A549 (cell line): ENCODE measurements at regions not wholly inside any gene's neighbourhood (a gene's known extent, or its start where the extent isn't known, plus 50 kb on each side); places are given as distances from the start of the nearest gene placed in this dataset.

Source experiments
- ATAC-seq, 2 experiments: fragments of 200-7000 bp in 1 of 2; fragments of >200 bp in 1 of 2; cut with Nextera tagmentation in 1 of 2; cut with Tn5 transposase in 1 of 2; 3 replicates each; pipeline versions ENCODE4 v1.8.0 to v1.9.1; 2018 to 2020; ENCODE audit warnings: mild to moderate bottlenecking in 1 of 2, moderate library complexity in 1 of 2
- CTCF ChIA-PET: fragments of 300-600 bp; sonication (Branson Sonifier 250); formaldehyde crosslinking; extraction: SDS; loops from one replicate; lab custom pipeline; 2021; ENCODE audit warnings: antibody characterized with exemption, inconsistent platforms; lab: Yijun Ruan, JAX
- POLR2A ChIA-PET: fragments of 350-600 bp; formaldehyde crosslinking; extraction: SDS; loops from one replicate; lab custom pipeline; 2021; ENCODE audit warnings: antibody characterized with exemption, inconsistent platforms; lab: Yijun Ruan, JAX
- DNase-seq, 2 experiments: peaks; one replicate each; pipeline versions ENCODE4 v3.0.0 to v3.0.0-alpha.2; 2011 to 2016; ENCODE audit warnings: low read depth in 1 of 2, low spot score in 1 of 2
- FAIRE-seq: peaks from 2 replicates; lab custom pipeline; 2011; peaks lifted over from hg19 to GRCh38; lab: Jason Lieb, UNC
- H3K27ac ChIP-seq, 2 experiments: fragments of >200 bp; sonication (Bioruptor Twin); formaldehyde crosslinking; 3 replicates each; pipeline ENCODE4 v1.5.1; 2016 to 2017
- H3K4me1 ChIP-seq: fragments of >200 bp; sonication (Bioruptor Twin); formaldehyde crosslinking; 3 replicates; pipeline ENCODE4 v1.6.1; 2016
- H3K4me2 ChIP-seq: fragments of >200 bp; sonication (Bioruptor Twin); formaldehyde crosslinking; 3 replicates; pipeline ENCODE4 v1.6.1; 2016
- H3K4me3 ChIP-seq: fragments of >200 bp; sonication (Bioruptor Twin); formaldehyde crosslinking; 3 replicates; pipeline ENCODE4 v1.5.1; 2016
- H3K9me3 ChIP-seq: fragments of >200 bp; sonication (Bioruptor Twin); formaldehyde crosslinking; 3 replicates; pipeline ENCODE4 v1.6.1; 2016
- CHD2 ChIP-seq: fragments of 150-350 bp; IDR thresholded peaks from 2 replicates; pipeline ENCODE4 v1.6.1; 2014; ENCODE audit warnings: low read length; ENCODE audit not compliant: partially characterized antibody
- EHMT2 ChIP-seq: fragments of 200-600 bp; sonication (generic); IDR thresholded peaks from 2 replicates; pipeline ENCODE4 v1.6.1; 2016; ENCODE audit warnings: antibody characterized with exemption, low read depth, mild to moderate bottlenecking, moderate library complexity
- FOSB ChIP-seq: fragments of 250-450 bp; sonication (Bioruptor Pico); IDR thresholded peaks from 2 replicates; pipeline ENCODE4 v1.5.0; 2020; ENCODE audit warnings: mild to moderate bottlenecking, moderate library complexity
- FOSL2 ChIP-seq, 2 experiments: fragments of 450-650 bp in 1 of 2; fragments of >200 bp in 1 of 2; sonication (Bioruptor Twin) in 1 of 2; formaldehyde crosslinking; IDR thresholded peaks; 2 replicates each; pipeline versions ENCODE4 v1.5.0 to v1.6.1; 2016 to 2020; ENCODE audit warnings: mild to moderate bottlenecking in 1 of 2, moderate library complexity in 1 of 2
- HEYL ChIP-seq: fragments of 250-450 bp; sonication (Bioruptor Pico); IDR thresholded peaks from 2 replicates; pipeline ENCODE4 v1.8.0; 2021; ENCODE audit warnings: mild to moderate bottlenecking, moderate library complexity
- HOXA7 ChIP-seq: fragments of 250-450 bp; sonication (Bioruptor Pico); IDR thresholded peaks from 2 replicates; pipeline ENCODE4 v1.5.0; 2020; ENCODE audit warnings: mild to moderate bottlenecking, moderate library complexity
- JUN ChIP-seq, 2 experiments: fragments of >200 bp; sonication (Bioruptor Twin); formaldehyde crosslinking; IDR thresholded peaks; 2 replicates in 1 of 2; 3 replicates in 1 of 2; pipeline ENCODE4 v1.6.1; 2016 to 2017
- JUNB ChIP-seq: fragments of >200 bp; sonication (Bioruptor Twin); formaldehyde crosslinking; IDR thresholded peaks from 2 replicates; pipeline ENCODE4 v1.6.1; 2016
- KDM1A ChIP-seq: fragments of 200-600 bp; sonication (generic); IDR thresholded peaks from 2 replicates; pipeline ENCODE4 v1.6.1; 2016; ENCODE audit warnings: low read depth, mild to moderate bottlenecking
- KDM5A ChIP-seq: fragments of 200-600 bp; sonication (generic); IDR thresholded peaks from 2 replicates; pipeline ENCODE4 v1.6.1; 2016; ENCODE audit warnings: antibody characterized with exemption, mild to moderate bottlenecking
- MYC ChIP-seq: IDR thresholded peaks from 2 replicates; pipeline ENCODE4 v1.6.1; 2012; ENCODE audit warnings: mild to moderate bottlenecking, inconsistent platforms, low read length, improper control_type of control experiment, borderline replicate concordance
- NR3C1 ChIP-seq: fragments of >200 bp; sonication (Bioruptor Twin); formaldehyde crosslinking; IDR thresholded peaks from 3 replicates; pipeline ENCODE4 v1.6.1; 2017
- RNF2 ChIP-seq: fragments of 200-600 bp; sonication (generic); IDR thresholded peaks from 2 replicates; pipeline ENCODE4 v1.6.1; 2016; ENCODE audit warnings: low read depth, mild to moderate bottlenecking, antibody characterized with exemption, moderate library complexity, borderline replicate concordance
- SREBF2 ChIP-seq: fragments of 450-650 bp; IDR thresholded peaks from 2 replicates; pipeline ENCODE4 v1.6.1; 2014; ENCODE audit warnings: mild to moderate bottlenecking, moderate library complexity
- ZSCAN20 ChIP-seq: fragments of 250-450 bp; sonication (Bioruptor Pico); IDR thresholded peaks from 2 replicates; pipeline ENCODE4 v1.8.0; 2022; ENCODE audit warnings: mild to moderate bottlenecking, moderate library complexity
- WGBS: methylation state at CpG from one replicate; pipeline ENCODE4 v1.1.6; 2017; ENCODE audit errors: missing lambda C conversion rate; 5-methylcytosine and 5-hydroxymethylcytosine counted together
- TF ChIP-seq, protein P1 (sequence below): IDR thresholded peaks from 2 replicates; pipeline ENCODE4 v1.6.1; 2012
- TF ChIP-seq, protein P2 (sequence below): fragments of 200-600 bp; sonication (generic); IDR thresholded peaks from 2 replicates; pipeline ENCODE4 v1.6.1; 2016; ENCODE audit warnings: antibody characterized with exemption, mild to moderate bottlenecking, moderate library complexity
- TF ChIP-seq, protein P3 (sequence below): fragments of >200 bp; sonication (Bioruptor Twin); formaldehyde crosslinking; IDR thresholded peaks from 2 replicates; pipeline ENCODE4 v1.6.1; 2016
- TF ChIP-seq, protein P4 (sequence below): fragments of 250-450 bp; sonication (Bioruptor Pico); IDR thresholded peaks from 2 replicates; pipeline ENCODE4 v1.5.0; 2020; ENCODE audit warnings: low read depth, mild to moderate bottlenecking, moderate library complexity

DNA sequence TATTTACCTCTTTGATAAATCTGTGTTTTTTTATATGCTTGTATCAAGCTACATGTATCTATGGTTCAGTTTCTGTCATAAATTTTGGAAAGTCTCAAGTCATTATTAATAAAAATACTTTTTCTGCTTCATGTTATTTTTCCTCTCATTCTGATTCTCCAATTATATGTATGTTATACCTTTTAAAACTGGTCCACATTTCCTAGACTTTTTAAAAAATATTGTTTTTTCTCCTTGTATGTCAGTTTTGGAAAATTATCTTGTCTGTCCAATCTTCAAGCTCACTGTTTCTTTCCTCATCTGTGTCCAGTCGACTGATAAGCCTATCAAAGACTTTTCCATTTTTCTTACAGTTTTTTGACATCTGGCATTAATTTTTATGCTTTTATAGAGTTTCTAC is 253.4 kb downstream of the ASXL3 start:
- 0% methylated on average over 1 of the region's 1 CpG for WGBS
- CTCF ChIA-PET, result interaction anchor here (0.6 kb wide), 1 partner anchor 1551 kb away, joined by 3 read pairs; no protein-coding TSS in a partner anchor
- POLR2A ChIA-PET, result no interaction called here

DNA sequence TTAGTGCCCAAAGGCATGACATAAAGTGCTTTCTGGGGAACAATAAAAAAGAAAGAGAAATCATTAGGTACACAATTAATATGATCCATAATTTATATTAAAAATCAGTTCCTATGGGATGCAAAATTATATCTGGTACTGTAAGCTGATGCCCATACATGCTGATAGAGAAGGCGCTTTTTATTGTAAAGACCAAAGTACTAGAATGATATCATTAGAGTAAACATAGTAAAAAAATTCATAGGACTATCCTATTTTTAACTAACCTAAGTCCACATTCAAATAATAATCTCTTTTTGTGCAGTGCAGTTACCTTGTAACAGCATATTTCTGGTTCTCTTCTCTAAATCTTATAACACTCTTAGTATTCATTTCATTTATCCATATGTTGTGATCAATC is 252.2 kb downstream of the ASXL3 start:
- no peak for TF ChIP-seq JUN (IDR thresholded peaks at IDR 0.05)
- no peak for TF ChIP-seq EHMT2
- no peak for TF ChIP-seq HOXA7 (CRISPR knock-in tag)
- TF ChIP-seq, protein P1, sequence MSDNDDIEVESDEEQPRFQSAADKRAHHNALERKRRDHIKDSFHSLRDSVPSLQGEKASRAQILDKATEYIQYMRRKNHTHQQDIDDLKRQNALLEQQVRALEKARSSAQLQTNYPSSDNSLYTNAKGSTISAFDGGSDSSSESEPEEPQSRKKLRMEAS, result no peak
- TF ChIP-seq SREBF2, result no peak
- TF ChIP-seq, protein P2, sequence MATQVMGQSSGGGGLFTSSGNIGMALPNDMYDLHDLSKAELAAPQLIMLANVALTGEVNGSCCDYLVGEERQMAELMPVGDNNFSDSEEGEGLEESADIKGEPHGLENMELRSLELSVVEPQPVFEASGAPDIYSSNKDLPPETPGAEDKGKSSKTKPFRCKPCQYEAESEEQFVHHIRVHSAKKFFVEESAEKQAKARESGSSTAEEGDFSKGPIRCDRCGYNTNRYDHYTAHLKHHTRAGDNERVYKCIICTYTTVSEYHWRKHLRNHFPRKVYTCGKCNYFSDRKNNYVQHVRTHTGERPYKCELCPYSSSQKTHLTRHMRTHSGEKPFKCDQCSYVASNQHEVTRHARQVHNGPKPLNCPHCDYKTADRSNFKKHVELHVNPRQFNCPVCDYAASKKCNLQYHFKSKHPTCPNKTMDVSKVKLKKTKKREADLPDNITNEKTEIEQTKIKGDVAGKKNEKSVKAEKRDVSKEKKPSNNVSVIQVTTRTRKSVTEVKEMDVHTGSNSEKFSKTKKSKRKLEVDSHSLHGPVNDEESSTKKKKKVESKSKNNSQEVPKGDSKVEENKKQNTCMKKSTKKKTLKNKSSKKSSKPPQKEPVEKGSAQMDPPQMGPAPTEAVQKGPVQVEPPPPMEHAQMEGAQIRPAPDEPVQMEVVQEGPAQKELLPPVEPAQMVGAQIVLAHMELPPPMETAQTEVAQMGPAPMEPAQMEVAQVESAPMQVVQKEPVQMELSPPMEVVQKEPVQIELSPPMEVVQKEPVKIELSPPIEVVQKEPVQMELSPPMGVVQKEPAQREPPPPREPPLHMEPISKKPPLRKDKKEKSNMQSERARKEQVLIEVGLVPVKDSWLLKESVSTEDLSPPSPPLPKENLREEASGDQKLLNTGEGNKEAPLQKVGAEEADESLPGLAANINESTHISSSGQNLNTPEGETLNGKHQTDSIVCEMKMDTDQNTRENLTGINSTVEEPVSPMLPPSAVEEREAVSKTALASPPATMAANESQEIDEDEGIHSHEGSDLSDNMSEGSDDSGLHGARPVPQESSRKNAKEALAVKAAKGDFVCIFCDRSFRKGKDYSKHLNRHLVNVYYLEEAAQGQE, result no peak
- no peak for TF ChIP-seq ZSCAN20 (CRISPR knock-in tag)
- TF ChIP-seq KDM5A, result no peak
- no peak for TF ChIP-seq JUNB
- no peak for TF ChIP-seq NR3C1
- TF ChIP-seq HEYL (CRISPR knock-in tag), result no peak
- no peak for TF ChIP-seq FOSB (CRISPR knock-in tag)
- no peaks in the 10 kb centered on the region for H3K9me3 ChIP-seq
- no peak for FAIRE-seq
- ATAC-seq, result no peak
- WGBS, result 0% methylated on average over 1 of the region's 1 CpG
- POLR2A ChIA-PET, result no interaction called here
- no peak overlapping the region for H3K4me3 ChIP-seq
- no peak overlapping the region for H3K27ac ChIP-seq
- H3K4me2 ChIP-seq, result no peak overlapping the region
- H3K4me1 ChIP-seq, result no peaks in the 10 kb centered on the region
- CTCF ChIA-PET, result no interaction called here
- DNase-seq, result no peak

More for the DNA sequence above, 253.4 kb downstream of the ASXL3 start:
- no peak for DNase-seq
- ATAC-seq, result no peak
- Histone ChIP-seq H3K27ac (no peak overlapping the region), H3K9me3 (no peaks in the 10 kb centered on the region), H3K4me1 (no peaks in the 10 kb centered on the region), H3K4me2 (no peak overlapping the region), H3K4me3 (no peak overlapping the region)
- no peak for FAIRE-seq
- TF ChIP-seq, protein P2, result no peak
- TF ChIP-seq HOXA7 (CRISPR knock-in tag) (no peak), JUNB (no peak), EHMT2 (no peak)

DNA sequence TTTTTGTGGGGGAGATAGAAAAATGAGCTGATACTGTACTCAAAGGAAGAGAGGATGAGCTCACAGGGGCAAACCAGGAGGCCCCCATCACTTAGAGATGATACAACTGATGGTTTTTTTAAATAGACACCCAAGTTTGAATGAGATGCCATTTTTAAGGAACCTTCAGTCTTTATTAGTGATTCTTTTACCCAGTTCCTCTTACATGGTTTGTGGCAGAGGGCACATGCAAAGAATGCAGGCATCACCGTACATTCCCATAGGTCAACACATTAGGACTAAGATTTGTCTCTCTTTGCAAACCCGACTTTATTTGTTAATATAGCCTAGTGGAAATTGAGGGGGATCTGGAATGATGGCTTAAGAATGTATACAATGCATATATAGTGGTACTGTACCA is 250.9 kb downstream of the ASXL3 start:
- FAIRE-seq (no peak), ATAC-seq (no peak), DNase-seq (no peak)
- ChIA-PET CTCF (no interaction called here), POLR2A (no interaction called here)
- no peak overlapping the region for H3K4me2 ChIP-seq
- no peaks in the 10 kb centered on the region for H3K4me1 ChIP-seq
- TF ChIP-seq SREBF2, result no peak
- TF ChIP-seq, protein P3, sequence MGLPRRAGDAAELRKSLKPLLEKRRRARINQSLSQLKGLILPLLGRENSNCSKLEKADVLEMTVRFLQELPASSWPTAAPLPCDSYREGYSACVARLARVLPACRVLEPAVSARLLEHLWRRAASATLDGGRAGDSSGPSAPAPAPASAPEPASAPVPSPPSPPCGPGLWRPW, result no peak
- no peak for TF ChIP-seq RNF2
- TF ChIP-seq, protein P4, sequence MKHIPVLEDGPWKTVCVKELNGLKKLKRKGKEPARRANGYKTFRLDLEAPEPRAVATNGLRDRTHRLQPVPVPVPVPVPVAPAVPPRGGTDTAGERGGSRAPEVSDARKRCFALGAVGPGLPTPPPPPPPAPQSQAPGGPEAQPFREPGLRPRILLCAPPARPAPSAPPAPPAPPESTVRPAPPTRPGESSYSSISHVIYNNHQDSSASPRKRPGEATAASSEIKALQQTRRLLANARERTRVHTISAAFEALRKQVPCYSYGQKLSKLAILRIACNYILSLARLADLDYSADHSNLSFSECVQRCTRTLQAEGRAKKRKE (CRISPR knock-in tag), result no peak
- TF ChIP-seq KDM1A, result no peak
- no peak for TF ChIP-seq CHD2
- TF ChIP-seq FOSL2 (IDR thresholded peaks at IDR 0.05), result no peak
- TF ChIP-seq FOSL2 (CRISPR knock-in tag; IDR thresholded peaks at IDR 0.05), result no peak
- no peak for TF ChIP-seq MYC
- no peak overlapping the region for H3K27ac ChIP-seq
- H3K9me3 ChIP-seq, result no peaks in the 10 kb centered on the region
- WGBS, result 0% methylated on average over 2 of the region's 2 CpGs
- H3K4me3 ChIP-seq, result no peak overlapping the region
